ENCODE measurements at regions not wholly inside any gene's neighbourhood (a gene's known extent, or its start where the extent isn't known, plus 50 kb on each side); places are given as distances from the start of the nearest gene placed in this dataset.

GRCh38 chr20:4600308-4601014 is 85.8 kb upstream of the PRNP start:
- FAIRE-seq = no peak
- TF ChIP-seq, protein P1, sequence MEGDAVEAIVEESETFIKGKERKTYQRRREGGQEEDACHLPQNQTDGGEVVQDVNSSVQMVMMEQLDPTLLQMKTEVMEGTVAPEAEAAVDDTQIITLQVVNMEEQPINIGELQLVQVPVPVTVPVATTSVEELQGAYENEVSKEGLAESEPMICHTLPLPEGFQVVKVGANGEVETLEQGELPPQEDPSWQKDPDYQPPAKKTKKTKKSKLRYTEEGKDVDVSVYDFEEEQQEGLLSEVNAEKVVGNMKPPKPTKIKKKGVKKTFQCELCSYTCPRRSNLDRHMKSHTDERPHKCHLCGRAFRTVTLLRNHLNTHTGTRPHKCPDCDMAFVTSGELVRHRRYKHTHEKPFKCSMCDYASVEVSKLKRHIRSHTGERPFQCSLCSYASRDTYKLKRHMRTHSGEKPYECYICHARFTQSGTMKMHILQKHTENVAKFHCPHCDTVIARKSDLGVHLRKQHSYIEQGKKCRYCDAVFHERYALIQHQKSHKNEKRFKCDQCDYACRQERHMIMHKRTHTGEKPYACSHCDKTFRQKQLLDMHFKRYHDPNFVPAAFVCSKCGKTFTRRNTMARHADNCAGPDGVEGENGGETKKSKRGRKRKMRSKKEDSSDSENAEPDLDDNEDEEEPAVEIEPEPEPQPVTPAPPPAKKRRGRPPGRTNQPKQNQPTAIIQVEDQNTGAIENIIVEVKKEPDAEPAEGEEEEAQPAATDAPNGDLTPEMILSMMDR (IDR thresholded peaks at IDR 0.05; ENCODE audit: insufficient read depth, missing control alignments) = no peak
- DNase-seq (ENCODE audit: insufficient read length, low spot score) = no peak

GRCh38 chr20:4597215-4597614 is 89.0 kb upstream of the PRNP start:
- no peak for FAIRE-seq
- TF ChIP-seq, protein P1 (IDR thresholded peaks at IDR 0.05; ENCODE audit: insufficient read depth, missing control alignments) = no peak
- no peak for DNase-seq (ENCODE audit: insufficient read length, low spot score)

DNA sequence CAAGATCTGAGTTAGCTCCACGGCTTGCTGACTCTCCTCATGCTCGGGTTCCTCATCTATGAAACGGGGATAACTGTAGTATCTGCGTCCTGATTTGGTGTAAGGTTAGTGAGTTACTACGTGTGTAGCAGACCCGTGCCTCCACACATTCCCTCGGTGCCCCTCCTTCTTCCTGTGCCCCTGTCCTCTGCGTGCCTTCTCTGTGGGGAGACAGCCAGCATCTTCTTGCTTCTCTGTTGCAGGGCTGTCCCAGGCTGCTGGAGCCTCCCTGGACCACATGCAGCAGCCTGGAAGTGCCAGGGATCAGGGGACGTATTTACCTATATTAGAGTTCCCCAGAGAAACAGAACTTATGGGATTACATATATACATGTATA is 93.1 kb upstream of the PRNP start:
- FAIRE-seq (no peak), DNase-seq (ENCODE audit: insufficient read length, low spot score) (no peak)
- TF ChIP-seq, protein P1 (IDR thresholded peaks at IDR 0.05; ENCODE audit: insufficient read depth, missing control alignments) = no peak

- DNase-seq (ENCODE audit: insufficient read length, low spot score) = no peak
- TF ChIP-seq, protein P1 (IDR thresholded peaks at IDR 0.05; ENCODE audit: insufficient read depth, missing control alignments) = peak; percentile 80
- no peak for FAIRE-seq
These were observed 93.7 kb upstream of the PRNP start for GRCh38 chr20:4592316-4593148.

DNA sequence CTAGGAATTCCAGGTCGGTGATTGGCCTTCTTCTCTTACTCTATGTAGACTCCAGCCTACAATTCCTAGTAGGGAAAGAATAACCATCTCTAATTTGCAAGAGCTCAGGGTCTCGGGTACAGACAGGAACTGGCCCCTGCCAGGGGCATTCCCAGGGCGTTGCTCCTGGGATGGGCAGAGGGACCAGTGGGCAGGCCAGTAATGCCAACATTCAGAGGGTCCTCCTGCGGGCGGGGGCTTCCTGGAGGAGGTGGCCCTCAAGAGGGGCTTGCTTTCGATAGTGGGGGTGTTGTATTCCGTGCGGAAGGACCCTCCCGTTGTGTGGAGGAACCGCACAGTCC is 94.3 kb upstream of the PRNP start:
- TF ChIP-seq, protein P1 (IDR thresholded peaks at IDR 0.05; ENCODE audit: insufficient read depth, missing control alignments) = no peak
- DNase-seq (ENCODE audit: insufficient read length, low spot score) (no peak), FAIRE-seq (no peak)

GRCh38 chr20:4585758-4586157 is 100.5 kb upstream of the PRNP start:
- FAIRE-seq (no peak), DNase-seq (ENCODE audit: insufficient read length, low spot score) (no peak)
- TF ChIP-seq, protein P1 (IDR thresholded peaks at IDR 0.05; ENCODE audit: insufficient read depth, missing control alignments) = no peak
